Calu3 (cell line): ENCODE measurements at regions not wholly inside any gene's neighbourhood (a gene's known extent, or its start where the extent isn't known, plus 50 kb on each side); places are given as distances from the start of the nearest gene placed in this dataset.

Source experiments
- BruUV-seq: library from RNA; stranded (reverse); fragments of 400-500 nt; replicated peaks from 2 replicates; lab custom pipeline; 2021; lab: Mats Ljungman, UMichigan
- CTCF ChIA-PET: fragments of 300-600 bp; sonication (Branson Sonifier 250); formaldehyde crosslinking; loops from one replicate; lab custom pipeline; 2022; ENCODE audit warnings: antibody characterized with exemption; lab: Charles Lee
- DNase-seq: peaks from one replicate; pipeline ENCODE4 v3.0.0; 2022
- H3K27ac Mint-ChIP-seq: one replicate; pipeline ENCODE4 v1.8.0; 2022; ENCODE audit warnings: mixed read lengths; ENCODE audit not compliant: unreplicated experiment
- H3K27me3 Mint-ChIP-seq: one replicate; pipeline ENCODE4 v1.8.0; 2022; ENCODE audit warnings: mixed read lengths; ENCODE audit not compliant: unreplicated experiment
- H3K36me3 Mint-ChIP-seq: one replicate; pipeline ENCODE4 v1.8.0; 2022; ENCODE audit warnings: mild to moderate bottlenecking, moderate library complexity, mixed read lengths; ENCODE audit not compliant: insufficient read depth, unreplicated experiment
- H3K4me1 Mint-ChIP-seq: one replicate; pipeline ENCODE4 v1.8.0; 2022; ENCODE audit warnings: mild to moderate bottlenecking, low read depth, mixed read lengths; ENCODE audit not compliant: unreplicated experiment
- H3K4me3 Mint-ChIP-seq: one replicate; pipeline ENCODE4 v1.8.0; 2022; ENCODE audit warnings: mild to moderate bottlenecking, low read depth, moderate library complexity, mixed read lengths; ENCODE audit not compliant: unreplicated experiment
- H3K9me3 Mint-ChIP-seq: one replicate; pipeline ENCODE4 v1.8.0; 2022; ENCODE audit warnings: low read depth, mixed read lengths; ENCODE audit not compliant: unreplicated experiment
- CTCF ChIP-seq: fragments of 200-600 bp; IDR thresholded peaks from one replicate; pipeline ENCODE4 v1.8.0; 2022; ENCODE audit warnings: antibody characterized with exemption; ENCODE audit not compliant: unreplicated experiment
- intact Hi-C: fragments of 100-400 bp; cut with micrococcal nuclease; formaldehyde crosslinking; loops from one replicate; pipeline ENCODE4 v1.10.0; 2022; ENCODE audit not compliant: unreplicated experiment

GRCh38 chr6:4518506-4518905 is 257.7 kb upstream of the CDYL start:
- BruUV-seq = no TSS peak

GRCh38 chr6:4516206-4516605 is 260.0 kb upstream of the CDYL start:
- TF ChIP-seq CTCF = no peak
- Mint-ChIP-seq H3K9me3 (no peaks in the 10 kb centered on the region), H3K27ac (no peak overlapping the region), H3K36me3 (no peaks in the 10 kb centered on the region), H3K27me3 (peaks cover 23% of the 10 kb centered on the region), H3K4me3 (no peak overlapping the region), H3K4me1 (no peaks in the 10 kb centered on the region)
- CTCF ChIA-PET = no interaction called here
- intact Hi-C loops = no loop called here
- no TSS peak for BruUV-seq
- DNase-seq = no peak

More at GRCh38 chr6:4518506-4518905, 257.7 kb upstream of the CDYL start:
- Mint-ChIP-seq H3K4me1 (no peaks in the 10 kb centered on the region), H3K4me3 (no peak overlapping the region), H3K36me3 (no peaks in the 10 kb centered on the region), H3K27ac (no peak overlapping the region), H3K9me3 (no peaks in the 10 kb centered on the region), H3K27me3 (peaks cover 17% of the 10 kb centered on the region)
- intact Hi-C loops = no loop called here
- no peak for DNase-seq
- CTCF ChIA-PET = no interaction called here
- TF ChIP-seq CTCF = no peak

- Mint-ChIP-seq H3K9me3 (peaks cover under 1% of the 10 kb centered on the region), H3K27ac (no peak overlapping the region), H3K36me3 (no peaks in the 10 kb centered on the region), H3K4me1 (no peaks in the 10 kb centered on the region), H3K4me3 (no peak overlapping the region), H3K27me3 (peaks cover 23% of the 10 kb centered on the region)
- CTCF ChIA-PET = no interaction called here
- TF ChIP-seq CTCF = no peak
- no peak for DNase-seq
- no TSS peak for BruUV-seq
- intact Hi-C loops = no loop called here
These were observed 262.6 kb upstream of the CDYL start for GRCh38 chr6:4513561-4513960.

GRCh38 chr6:4512051-4512471 is 264.1 kb upstream of the CDYL start:
- TF ChIP-seq CTCF = no peak
- Mint-ChIP-seq H3K27me3 (peaks cover 23% of the 10 kb centered on the region), H3K36me3 (no peaks in the 10 kb centered on the region)

More at GRCh38 chr6:4512051-4512471, 264.1 kb upstream of the CDYL start:
- H3K9me3 Mint-ChIP-seq = peaks cover 5% of the 10 kb centered on the region
- BruUV-seq = no TSS peak
- CTCF ChIA-PET = no interaction called here
- no peak overlapping the region for H3K27ac Mint-ChIP-seq
- DNase-seq = no peak
- no peak overlapping the region for H3K4me3 Mint-ChIP-seq
- no peaks in the 10 kb centered on the region for H3K4me1 Mint-ChIP-seq
- intact Hi-C loops = no loop called here
